ENCODE measurements at regions not wholly inside any gene's neighbourhood (a gene's known extent, or its start where the extent isn't known, plus 50 kb on each side); places are given as distances from the start of the nearest gene placed in this dataset.
A peak's percentile ranks its signal among the peaks of the same experiment; 100 is the strongest.
"Not testable (repeated sequence)": the region's sequence is repeated elsewhere in the genome, so short reads cannot be mapped to it uniquely, and the experiment has no call there.

DNA sequence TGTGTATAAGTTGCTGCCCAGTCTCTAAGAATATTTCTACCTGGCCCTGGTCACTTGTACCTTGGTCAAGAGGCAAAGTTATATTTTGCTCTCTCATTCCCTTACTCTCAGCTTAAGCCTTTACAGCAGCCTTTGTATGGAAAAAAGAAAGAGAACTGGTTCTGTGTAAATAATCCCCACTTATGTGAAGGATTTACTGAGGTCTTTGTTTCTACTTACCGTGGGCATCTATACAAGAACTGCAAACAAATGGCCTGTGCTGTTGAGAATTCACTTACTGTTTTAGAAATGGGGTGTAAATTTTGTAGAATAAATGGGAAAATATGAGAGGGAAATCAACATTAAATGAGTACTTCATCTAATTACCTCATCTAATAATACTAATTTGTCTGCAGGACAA is 267.4 kb downstream of the PCDH20 start:
- DNase-seq = no peak
- intact Hi-C loops (cut with DNase I) = no loop called here

DNA sequence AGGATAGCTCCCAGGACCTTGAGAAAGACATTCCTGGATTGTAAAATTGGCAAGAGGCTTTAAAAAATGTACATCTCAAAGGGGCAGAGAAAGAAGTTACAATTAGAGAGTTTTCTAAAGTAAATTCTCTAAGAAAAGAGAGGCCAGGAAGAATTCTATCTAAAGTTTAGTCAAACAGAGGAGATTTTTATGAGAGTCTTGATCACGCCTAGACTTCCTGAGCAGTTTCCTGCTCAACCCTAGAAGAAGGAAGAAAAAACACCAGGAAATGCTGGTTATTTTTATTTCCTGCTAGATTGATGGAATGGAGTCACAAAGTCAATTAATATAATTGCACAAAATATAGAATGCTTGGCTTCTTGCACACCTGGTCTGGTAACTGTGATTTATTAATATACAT is 269.1 kb downstream of the PCDH20 start:
- intact Hi-C loops (cut with DNase I) = no loop called here

DNA sequence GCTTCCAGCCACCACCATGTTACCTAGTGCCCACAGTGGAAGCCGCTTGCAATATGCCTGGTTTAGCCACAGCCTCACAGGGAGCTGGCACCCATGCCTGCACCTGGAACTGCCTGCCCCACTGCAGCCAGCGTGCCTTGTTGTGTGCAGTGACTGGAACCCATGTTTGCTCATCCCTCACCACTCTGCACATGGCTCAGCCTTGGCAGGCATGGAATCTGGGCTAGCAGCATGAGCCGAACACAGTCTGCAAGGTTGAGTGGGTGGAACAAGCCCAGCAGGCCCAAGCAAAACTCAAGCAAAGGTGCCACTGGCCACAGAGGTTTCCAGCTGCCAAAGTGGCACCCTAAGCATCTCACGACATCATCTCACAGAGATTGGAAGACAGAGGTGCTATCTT is 269.5 kb downstream of the PCDH20 start:
- intact Hi-C loops (cut with DNase I) = no loop called here

More for the DNA sequence above, 269.1 kb downstream of the PCDH20 start:
- no peak for DNase-seq

DNA sequence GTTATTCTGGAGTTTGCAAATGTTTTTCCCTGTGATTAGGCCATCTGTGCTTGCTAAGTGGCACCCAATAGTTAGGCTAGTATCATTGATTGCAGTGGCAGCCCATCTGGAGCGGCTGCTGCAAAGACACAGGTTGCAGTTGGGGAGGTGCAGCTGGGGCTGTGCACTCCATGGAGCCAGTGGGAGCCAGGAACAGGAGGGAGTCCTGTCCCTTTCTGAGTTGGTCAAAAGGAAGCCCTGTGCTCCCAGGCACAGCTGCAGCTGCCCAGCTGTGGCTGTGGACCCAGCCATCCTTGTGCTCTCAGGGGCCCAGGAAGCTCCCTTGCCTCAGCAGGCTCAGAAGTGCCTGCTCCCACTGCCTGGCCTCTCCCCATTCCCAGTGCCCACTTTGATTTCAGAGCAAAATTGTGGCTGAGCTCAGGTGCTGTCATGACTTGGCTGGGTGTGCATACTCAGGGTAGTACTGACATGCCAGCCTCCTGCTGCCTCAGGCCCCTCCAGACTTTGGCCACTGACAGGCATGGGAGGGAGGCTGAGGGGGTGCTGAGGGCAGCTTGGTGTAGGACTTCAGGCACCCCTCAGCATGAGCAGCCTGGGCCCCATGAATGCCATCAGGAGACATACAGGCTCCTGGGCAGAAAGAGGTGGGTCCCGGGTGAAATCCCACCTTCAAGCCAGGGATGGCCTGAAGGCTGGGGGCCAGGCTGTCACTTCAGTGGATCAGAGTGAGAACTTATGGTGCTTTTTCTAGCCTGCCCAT is 270.6 kb downstream of the PCDH20 start:
- DNase-seq = peak in 1 of 42 donors; percentile 15
- intact Hi-C loops (cut with DNase I) = no loop called here

More for the DNA sequence above, 269.5 kb downstream of the PCDH20 start:
- DNase-seq = no peak

DNA sequence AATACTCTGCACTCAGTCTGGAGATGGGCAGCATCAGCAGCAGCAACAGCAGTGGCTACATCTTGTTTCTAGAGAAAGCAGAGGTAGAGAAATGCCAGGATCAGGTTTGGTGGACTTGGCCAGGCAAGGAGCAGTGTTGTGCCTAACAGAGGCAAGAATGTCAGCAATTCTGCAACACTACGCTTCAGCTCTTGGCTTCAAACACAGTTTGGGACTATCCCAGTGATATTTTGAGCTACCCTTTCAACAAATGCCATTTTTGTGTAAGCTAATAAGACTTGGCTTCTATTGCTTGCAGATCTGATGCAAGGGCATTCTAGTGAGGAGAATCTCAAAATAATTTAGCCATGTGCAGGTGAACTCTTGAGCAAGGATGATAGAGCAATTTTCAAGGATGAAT is 271.3 kb downstream of the PCDH20 start:
- peak in 1 of 42 donors; percentile 6 for DNase-seq
- intact Hi-C loops (cut with DNase I) = no loop called here

DNA sequence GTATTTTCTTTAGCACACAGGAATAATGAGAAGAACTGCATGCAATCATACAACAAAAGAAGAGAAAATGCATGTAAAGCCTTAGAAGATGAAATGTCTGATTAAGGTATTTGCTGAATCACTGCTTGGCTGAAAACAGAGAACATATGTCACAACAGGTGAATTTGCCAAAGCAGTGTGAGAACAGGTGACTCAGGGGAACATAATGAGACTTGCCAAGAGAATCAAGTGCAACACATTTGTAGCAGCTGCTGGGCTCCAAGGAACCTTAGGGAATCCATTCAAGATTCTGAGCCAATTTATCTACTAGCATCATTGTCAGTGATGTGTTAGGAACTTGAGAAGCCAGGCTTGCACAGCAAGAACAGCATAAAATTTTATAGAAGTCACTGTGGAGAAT is 273.1 kb downstream of the PCDH20 start:
- no peak for DNase-seq
- intact Hi-C loops (cut with DNase I) = no loop called here

DNA sequence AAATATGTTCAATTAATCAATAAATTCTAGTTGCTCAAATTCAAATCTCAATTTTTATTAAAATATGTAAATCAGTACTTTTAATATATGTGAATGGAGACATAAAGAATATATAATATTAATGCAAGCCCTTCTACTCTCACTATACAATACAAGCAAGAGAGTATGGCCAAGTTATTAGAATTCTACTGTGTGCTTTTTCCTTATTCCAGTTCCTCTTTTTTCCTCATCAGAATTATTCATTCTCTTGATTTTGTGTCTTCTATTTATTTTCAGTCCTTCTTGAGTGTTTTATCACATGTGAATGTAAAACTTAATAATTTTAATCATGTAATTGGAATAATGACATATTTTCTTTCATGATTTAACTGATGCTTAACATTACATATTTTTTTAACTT is 276.8 kb downstream of the PCDH20 start:
- no peak for DNase-seq
- intact Hi-C loops (cut with DNase I) = no loop called here

DNA sequence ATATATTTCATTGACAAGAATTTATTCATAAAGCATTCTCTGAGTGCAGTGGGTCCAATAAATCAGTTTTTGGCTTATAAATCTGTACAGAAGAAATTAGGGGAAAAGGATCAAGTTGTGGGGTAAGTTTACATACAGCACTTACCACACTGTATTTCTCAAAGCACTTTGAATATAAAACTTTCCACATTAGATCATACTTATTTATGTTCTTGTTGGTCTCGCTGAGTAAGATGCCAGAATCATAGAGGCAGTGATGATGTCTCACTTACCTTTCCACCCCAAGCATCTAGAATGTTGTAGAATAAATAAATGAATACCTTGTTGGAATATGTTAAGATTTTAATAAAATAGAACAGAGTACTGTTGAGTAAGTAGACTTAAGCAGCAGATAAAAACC is 279.1 kb downstream of the PCDH20 start:
- no peak for DNase-seq
- intact Hi-C loops (cut with DNase I) = no loop called here

DNA sequence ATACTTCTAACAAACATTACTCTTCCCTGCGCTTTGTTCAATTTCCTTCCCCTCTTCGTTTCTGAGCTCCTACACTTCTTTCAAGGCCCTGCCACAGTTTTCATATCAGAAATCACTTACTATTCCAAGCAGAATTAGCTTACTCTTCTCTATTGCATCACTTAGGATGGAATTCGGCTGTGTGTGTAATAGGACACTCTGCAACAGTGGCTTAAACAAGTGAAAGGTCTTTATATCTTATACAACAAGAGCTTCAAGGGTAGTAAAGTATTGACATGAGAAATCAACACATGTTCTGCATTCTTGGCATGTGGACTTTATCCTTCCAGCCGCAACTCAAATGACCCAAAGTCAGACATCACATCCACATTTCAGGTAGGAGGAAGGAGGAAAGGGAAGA is 279.6 kb downstream of the PCDH20 start:
- intact Hi-C loops (cut with DNase I) = no loop called here
- no peak for DNase-seq

DNA sequence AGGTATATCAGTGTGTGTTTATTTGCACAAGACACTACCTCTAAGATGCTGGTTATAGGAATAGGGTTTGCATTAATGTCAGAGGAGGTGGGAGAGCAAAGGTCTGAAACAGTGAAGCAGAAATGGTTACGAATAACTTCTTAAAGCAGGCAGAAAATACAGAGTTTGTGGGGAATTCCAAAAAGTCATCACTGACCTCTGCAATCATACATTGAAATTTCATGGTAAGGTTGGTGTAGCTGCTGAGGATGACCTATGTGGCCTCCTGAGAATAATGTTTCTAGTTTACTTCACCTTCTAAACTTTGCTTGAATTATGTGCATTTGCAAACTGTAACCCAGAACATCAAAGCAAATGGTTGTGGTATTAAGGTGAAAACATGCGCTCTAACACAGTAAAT is 280.1 kb downstream of the PCDH20 start:
- intact Hi-C loops (cut with DNase I) = no loop called here
- no peak for DNase-seq

DNA sequence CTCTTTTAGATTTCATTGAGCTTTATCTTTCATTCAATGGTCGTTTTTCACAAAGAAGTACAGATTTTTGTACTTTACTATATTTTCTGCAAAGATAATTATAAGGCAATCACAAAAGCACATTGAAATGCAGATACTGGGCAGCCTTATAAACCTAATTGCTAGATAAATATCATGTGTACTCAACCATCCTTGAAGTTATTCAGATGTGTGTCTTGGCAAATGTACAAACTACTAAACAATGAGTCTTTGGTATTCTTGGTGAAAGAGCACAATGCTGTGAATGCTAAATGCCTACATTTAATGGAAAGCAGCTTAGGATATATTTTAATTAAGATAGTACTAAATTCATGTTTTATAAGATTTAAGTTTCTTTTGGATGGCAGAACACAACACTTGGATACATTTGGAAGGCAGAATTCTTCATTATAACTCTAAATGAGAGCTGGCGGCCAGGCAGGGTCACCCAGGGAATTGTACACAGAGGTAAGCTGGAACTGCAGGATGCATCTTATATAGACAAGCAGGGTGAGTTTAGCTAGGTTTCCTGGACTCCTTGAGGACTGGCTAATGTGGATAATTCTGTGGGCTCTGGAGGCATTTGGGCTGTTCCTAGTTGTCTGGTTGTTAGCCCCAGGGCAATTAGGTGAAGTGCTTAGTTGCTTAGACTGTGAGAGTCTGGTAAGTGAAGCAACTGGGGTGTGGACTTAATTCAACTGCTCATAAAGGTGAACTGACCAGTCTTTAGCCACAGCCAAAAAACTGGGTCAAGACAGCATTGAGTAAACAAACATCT is 286.6 kb downstream of the PCDH20 start:
- DNase-seq = no peak
- intact Hi-C loops (cut with DNase I) = no loop called here

DNA sequence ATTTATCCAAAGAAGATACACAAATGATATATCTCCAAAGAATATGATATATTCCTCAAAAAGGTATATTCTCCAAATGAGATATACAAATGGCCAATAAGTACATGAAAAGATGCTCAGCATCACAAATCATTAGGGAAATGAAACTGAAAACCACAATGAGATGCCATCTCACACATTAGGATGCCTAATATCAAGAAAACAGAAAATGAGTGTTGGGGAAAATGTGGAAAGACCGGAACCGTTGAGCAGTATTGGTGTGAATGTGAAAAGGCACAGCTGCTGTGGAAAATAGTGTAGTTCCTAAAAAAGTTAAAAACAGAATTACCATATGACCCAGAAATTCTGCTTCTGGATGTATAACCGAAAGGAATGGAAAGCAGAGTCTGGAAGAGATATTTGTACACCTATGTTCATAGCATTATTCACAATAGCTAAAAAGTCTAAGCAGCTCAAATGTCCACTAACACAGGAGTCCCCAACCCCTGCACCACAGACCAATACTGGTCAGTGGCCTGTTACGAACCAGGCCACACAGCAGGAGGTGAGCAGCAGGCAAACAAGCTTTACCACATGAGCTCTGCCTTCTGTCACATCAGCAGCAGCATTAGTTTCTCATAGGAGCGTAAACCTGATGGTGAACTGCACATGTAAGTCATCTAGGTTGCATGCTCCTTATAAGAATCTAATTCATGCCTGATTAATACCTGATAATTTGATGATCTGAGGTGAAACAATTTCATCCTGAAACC is 291.9 kb downstream of the PCDH20 start:
- no peak for DNase-seq
- intact Hi-C loops (cut with DNase I) = no loop called here

DNA sequence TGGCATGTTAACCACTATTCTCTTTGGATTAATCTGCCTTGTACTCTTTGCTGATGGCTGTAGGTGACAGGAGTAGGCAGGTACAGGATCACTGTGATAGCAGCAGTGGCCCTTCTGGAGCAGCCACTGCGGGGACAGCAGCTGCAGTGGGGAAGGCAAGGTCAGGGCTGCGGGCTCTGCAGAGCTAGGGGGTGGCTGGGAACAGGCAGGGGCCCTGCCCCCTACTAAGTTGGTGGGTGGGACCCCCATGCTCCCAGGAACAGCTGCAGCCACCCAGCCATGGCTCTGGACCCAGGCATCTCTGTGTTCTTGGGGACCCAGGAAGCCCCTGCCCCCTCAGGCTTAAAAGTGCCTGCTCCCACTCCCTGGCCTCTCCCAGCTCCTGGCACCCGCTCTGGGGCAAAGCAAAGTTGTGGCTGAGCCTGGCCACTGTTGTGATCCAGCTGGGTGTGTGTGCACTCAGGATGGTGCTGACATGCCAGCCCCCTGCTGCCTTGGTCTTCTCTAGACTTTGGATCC is 302.4 kb downstream of the PCDH20 start:
- intact Hi-C loops (cut with DNase I) = no loop called here

DNA sequence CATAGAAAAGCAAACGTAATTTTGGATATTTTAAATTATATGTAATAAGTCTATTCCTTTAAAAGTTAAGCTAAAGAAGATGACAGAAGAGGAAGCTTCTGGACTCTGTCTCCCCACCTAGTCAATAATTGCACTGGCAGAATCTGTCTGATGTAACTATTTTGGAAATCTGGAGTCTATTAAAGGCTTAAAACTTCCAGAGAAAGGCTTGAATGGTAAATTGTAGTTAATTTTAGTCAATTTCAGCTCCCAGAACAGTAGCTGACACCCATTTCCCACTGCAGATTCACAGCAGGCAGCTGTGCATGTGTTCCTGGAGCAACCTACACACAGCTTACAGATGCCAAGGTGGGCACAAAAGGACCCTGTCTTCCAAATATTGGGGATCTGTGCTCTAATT is 304.1 kb downstream of the PCDH20 start:
- DNase-seq = no peak
- intact Hi-C loops (cut with DNase I) = no loop called here

More for the DNA sequence above, 302.4 kb downstream of the PCDH20 start:
- no peak for DNase-seq

DNA sequence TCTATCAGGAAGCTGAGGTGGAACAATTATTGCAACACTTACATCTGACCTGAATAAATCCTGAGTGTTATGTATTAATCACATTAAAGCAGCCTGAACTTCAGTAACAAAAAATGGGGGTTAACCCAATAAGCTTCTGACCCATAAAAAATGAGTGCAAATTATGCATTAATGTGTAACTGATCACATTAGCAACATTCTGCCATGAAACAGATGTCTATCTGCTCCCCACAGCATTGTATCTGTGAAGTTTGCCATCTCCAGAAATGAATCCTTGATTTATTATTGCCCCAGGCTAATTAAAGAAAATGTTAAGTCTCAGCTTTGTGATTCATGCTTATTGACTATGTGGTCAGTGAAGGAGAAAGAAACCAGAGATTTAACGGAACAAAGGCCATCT is 304.9 kb downstream of the PCDH20 start:
- DNase-seq = no peak
- intact Hi-C loops (cut with DNase I) = no loop called here

DNA sequence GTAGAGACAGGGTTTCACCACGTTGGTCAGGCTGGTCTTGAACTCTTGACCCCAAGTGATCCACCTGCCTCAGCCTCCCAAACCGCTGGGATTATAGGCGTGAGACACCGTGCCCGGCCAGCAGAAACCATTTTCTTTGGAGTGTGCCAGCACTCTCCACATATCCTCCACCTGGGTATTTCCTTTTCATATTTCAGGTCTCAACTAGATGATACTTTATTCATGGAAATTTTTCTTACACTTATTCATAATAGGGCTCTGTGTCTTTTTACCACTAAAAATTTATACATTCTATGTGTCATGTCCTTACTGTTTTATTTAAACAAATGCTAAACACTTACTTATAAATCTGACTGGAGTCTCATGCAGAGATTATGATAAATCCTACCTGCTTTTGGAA is 305.9 kb downstream of the PCDH20 start:
- DNase-seq = no peak
- intact Hi-C loops (cut with DNase I) = no loop called here

DNA sequence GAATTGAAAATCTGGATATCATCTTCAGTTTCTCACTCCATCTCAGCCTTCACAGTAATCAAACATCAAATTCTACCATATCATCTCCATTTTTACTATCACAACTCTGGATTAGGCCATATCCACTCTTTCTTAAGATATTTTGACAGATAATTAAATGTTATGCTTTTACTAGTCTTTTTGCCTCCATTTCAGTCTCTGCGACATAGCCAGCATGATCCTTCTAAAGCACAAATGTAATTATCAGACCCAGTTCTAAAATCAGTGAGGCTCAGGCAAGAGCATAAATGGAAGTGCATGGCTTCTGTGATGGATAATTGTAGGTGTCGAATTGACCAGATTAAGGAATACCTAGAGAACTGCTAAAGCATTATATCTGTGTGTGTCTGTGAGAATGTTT is 307.7 kb downstream of the PCDH20 start:
- intact Hi-C loops (cut with DNase I) = no loop called here

DNA sequence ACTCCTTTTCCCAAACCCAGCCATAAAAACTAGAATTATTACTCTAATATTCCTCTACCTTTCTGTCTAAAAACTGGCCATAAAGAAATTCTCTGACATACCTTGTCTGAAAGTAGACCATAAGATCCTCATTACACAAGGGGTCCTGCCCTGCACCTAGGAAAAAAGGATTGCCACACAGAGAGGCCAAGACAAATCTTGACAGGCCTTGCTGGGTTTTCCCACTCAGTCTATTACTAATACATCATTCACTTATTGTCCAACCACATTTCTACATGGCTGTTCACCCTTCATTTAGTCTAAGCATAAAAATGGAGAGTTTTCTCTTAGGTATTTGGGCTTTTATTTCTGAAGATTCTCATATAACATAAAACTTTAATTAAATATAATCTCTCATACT is 319.8 kb downstream of the PCDH20 start:
- intact Hi-C loops (cut with DNase I) = no loop called here
- DNase-seq = no peak

More for the DNA sequence above, 307.7 kb downstream of the PCDH20 start:
- DNase-seq = no peak

DNA sequence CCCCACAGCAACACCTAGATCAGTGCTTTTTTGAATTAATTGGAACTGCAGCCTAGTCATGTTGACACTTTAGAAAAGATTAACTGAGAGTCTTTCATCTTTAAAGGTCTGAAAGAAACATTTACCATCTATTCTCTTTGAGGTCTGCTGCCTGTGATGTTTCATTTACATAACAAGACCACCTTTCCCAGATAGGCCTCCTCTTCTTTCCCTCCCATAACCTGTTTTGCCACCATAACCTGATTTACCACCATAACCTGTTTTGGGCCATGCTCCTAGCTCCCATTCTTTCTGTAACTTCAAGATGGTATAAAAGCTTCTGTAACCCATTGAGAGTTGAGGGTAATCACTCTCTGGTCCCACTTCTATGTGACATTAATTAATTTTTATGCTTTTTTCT is 320.8 kb downstream of the PCDH20 start:
- DNase-seq = no peak
- intact Hi-C loops (cut with DNase I) = no loop called here

DNA sequence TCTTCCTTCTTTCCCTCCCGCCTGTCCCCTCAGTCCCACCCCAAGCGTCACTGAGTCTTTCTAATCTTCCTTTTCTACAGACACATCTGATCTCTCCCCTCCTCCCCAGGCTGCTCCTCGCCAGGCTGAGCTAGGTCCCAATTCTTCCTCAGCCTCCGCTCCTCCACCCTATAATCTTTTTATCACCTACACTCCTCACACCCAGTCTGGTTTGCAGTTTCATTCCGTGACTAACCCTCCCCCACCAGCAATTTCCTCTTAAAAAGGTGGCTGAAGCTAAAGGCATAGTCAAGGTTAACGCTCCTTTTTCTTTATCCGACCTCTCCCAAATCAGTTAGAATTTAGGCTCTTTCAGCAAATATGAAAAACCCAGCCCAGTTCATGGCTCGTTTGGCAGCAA is 325.8 kb downstream of the PCDH20 start:
- intact Hi-C loops (cut with DNase I); DNase-seq: not testable (repeated sequence)

Measured in head of caudate nucleus (tissue), 42 donors.